ENCODE measurements at regions not wholly inside any gene's neighbourhood (a gene's known extent, or its start where the extent isn't known, plus 50 kb on each side); places are given as distances from the start of the nearest gene placed in this dataset.
"Not testable (repeated sequence)": the region's sequence is repeated elsewhere in the genome, so short reads cannot be mapped to it uniquely, and the experiment has no call there.

GRCh38 chr13:33676045-33676989, 141.6 kb upstream of the RFC3 start:
- DNase-seq = peak; percentile 5

GRCh38 chr13:33677215-33677614, 140.7 kb upstream of the RFC3 start:
- DNase-seq = no peak

- DNase-seq = no peak
Measured at GRCh38 chr13:33678084-33678483, 139.9 kb upstream of the RFC3 start.

GRCh38 chr13:33678906-33679657, 138.9 kb upstream of the RFC3 start:
- peak; percentile 88 for DNase-seq

- DNase-seq = no peak
Measured at GRCh38 chr13:33679658-33680012, 138.3 kb upstream of the RFC3 start.

- no peak for DNase-seq
Measured at GRCh38 chr13:33682020-33682564, 135.9 kb upstream of the RFC3 start.

- DNase-seq = not testable (repeated sequence)
Measured at GRCh38 chr13:33682646-33683045, 135.3 kb upstream of the RFC3 start.

- DNase-seq = no peak
Measured at GRCh38 chr13:33683376-33683775, 134.6 kb upstream of the RFC3 start.

GRCh38 chr13:33684874-33685273, 133.1 kb upstream of the RFC3 start:
- DNase-seq = no peak

GRCh38 chr13:33686772-33687480, 131.0 kb upstream of the RFC3 start:
- DNase-seq = no peak

GRCh38 chr13:33690354-33690753, 127.6 kb upstream of the RFC3 start:
- no peak for DNase-seq

GRCh38 chr13:33691980-33692379, 126.0 kb upstream of the RFC3 start:
- DNase-seq = no peak

- DNase-seq = no peak
Measured at GRCh38 chr13:33692531-33692930, 125.4 kb upstream of the RFC3 start.

GRCh38 chr13:33694546-33694945, 123.4 kb upstream of the RFC3 start:
- no peak for DNase-seq

GRCh38 chr13:33696530-33696929, 121.4 kb upstream of the RFC3 start:
- no peak for DNase-seq

GRCh38 chr13:33697926-33698325, 120.0 kb upstream of the RFC3 start:
- no peak for DNase-seq

GRCh38 chr13:33707449-33707848, 110.5 kb upstream of the RFC3 start:
- no peak for DNase-seq

- DNase-seq = no peak
Measured at GRCh38 chr13:33710924-33711323, 107.0 kb upstream of the RFC3 start.

- no peak for DNase-seq
Measured at GRCh38 chr13:33711436-33711835, 106.5 kb upstream of the RFC3 start.

GRCh38 chr13:33717775-33718174, 100.2 kb upstream of the RFC3 start:
- DNase-seq = no peak

GRCh38 chr13:33721724-33722123, 96.2 kb upstream of the RFC3 start:
- DNase-seq = no peak

GRCh38 chr13:33722216-33722915, 95.6 kb upstream of the RFC3 start:
- DNase-seq = no peak

- DNase-seq = no peak
Measured at GRCh38 chr13:33723365-33723764, 94.6 kb upstream of the RFC3 start.

Measured in stimulated activated naive CD4-positive, alpha-beta T cell treated with Interleukin-2 at 50 U/mL for 16 hours (primary cell).